Neuron (in vitro differentiated cells): ENCODE measurements at regions not wholly inside any gene's neighbourhood (a gene's known extent, or its start where the extent isn't known, plus 50 kb on each side); places are given as distances from the start of the nearest gene placed in this dataset.

Source experiments
- H2AFZ ChIP-seq: one replicate; pipeline ENCODE4 v1.6.1; 2013; ENCODE audit warnings: low read depth, mild to moderate bottlenecking, inconsistent platforms, low read length, moderate library complexity
- H3K27me3 ChIP-seq: one replicate; pipeline ENCODE4 v1.6.1; 2013; ENCODE audit warnings: low read length; ENCODE audit not compliant: insufficient read depth
- H3K36me3 ChIP-seq: one replicate; pipeline ENCODE4 v1.6.1; 2013; ENCODE audit warnings: low read length; ENCODE audit not compliant: insufficient read depth
- H3K4me1 ChIP-seq: one replicate; pipeline ENCODE4 v1.6.1; 2013; ENCODE audit warnings: low read length; ENCODE audit not compliant: insufficient read depth
- H3K4me3 ChIP-seq: 2 replicates; pipeline ENCODE4 v1.5.1; 2013; ENCODE audit warnings: mild to moderate bottlenecking, low read length, moderate library complexity
- H3K9me3 ChIP-seq: one replicate; pipeline ENCODE4 v1.6.1; 2013; ENCODE audit warnings: low read length

DNA sequence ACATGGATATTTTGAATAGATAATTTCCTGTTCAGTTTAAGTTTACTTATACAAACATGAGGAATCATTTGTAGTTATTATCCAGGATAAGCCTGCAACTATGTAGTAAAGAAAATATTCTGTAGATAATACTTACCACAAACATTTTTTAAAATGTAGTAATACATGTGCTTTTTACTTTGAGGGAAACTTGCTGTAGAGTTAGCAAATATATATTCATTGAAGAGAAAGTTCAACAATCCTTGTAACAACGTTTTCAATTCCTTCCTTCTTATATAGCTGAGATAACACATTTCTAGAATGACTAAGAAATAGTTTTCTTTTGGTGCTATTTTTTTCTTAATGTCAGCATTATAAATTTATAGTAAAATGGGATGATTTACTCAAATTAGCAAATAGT lies 664.6 kb upstream of the ADAMTS5 start:
- H3K4me3 ChIP-seq, result no peak overlapping the region
- H3K4me1 ChIP-seq, result no peaks in the 10 kb centered on the region
- H3K27me3 ChIP-seq, result no peaks in the 10 kb centered on the region
- no peaks in the 10 kb centered on the region for H3K36me3 ChIP-seq
- H2AFZ ChIP-seq, result no peak overlapping the region
- H3K9me3 ChIP-seq, result no peaks in the 10 kb centered on the region

DNA sequence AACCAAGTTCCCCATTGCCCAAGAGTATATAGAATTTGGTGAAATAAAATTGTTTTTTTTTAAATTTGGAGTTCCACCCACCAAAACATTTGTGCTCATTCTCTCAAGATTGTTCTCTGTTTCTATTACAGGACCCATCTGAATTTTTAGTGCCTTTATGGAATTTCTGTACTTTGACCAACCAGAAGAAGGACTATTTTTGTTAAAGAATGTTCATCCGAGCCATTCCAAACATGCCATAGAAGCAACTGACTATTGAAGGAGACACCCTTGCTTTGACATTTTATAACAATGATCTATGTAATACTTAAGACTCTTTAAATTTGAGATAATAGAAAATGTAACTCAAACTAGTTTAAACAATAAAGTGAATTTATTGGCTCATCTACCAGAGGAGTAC lies 655.7 kb upstream of the ADAMTS5 start:
- Histone ChIP-seq H3K4me1 (no peaks in the 10 kb centered on the region), H3K4me3 (no peak overlapping the region), H2AFZ (no peak overlapping the region), H3K27me3 (no peaks in the 10 kb centered on the region), H3K9me3 (no peaks in the 10 kb centered on the region), H3K36me3 (no peaks in the 10 kb centered on the region)

DNA sequence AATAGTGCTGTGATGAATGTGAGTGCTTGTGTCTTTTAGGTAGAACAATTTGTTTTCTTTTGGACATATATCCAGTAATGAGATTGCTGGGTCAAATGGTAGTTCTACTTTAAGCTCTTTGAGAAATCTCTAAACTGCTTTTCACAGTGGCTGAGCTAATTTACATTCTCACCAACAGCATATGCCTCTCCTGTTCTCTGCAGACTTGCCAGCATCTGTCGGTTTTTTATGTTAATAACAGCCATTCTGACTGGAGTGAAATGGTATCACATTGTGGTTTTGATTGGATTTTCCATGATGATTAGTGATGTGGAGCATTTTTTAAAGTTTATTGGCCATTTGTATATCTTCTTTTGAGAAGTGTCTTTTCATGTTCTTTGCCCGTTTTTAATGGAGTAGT lies 647.3 kb upstream of the ADAMTS5 start:
- no peak overlapping the region for H3K4me3 ChIP-seq
- H3K9me3 ChIP-seq, result no peaks in the 10 kb centered on the region
- H3K27me3 ChIP-seq, result no peaks in the 10 kb centered on the region
- H3K36me3 ChIP-seq, result no peaks in the 10 kb centered on the region
- H3K4me1 ChIP-seq, result no peaks in the 10 kb centered on the region
- H2AFZ ChIP-seq, result no peak overlapping the region

DNA sequence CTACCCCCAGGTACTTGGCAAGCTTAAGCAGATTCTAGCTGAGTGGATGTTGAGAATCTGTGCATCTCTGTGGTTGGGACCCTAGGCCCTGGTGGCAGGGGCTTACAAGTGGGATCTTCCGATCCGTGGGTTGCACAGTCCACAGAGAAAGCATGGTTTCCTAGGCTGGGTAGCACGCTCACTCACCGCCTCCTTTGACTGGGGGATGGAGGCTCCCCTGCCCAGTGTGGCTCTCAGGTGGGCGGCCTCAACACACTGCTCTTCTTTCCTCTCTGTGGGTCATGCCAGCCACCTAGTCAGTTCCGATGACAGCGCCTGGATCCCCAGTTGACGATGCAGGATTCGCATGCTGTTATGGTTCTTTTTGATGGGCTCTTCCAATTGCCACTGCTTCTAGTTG lies 639.5 kb upstream of the ADAMTS5 start:
- no peaks in the 10 kb centered on the region for H3K27me3 ChIP-seq
- no peaks in the 10 kb centered on the region for H3K36me3 ChIP-seq
- no peak overlapping the region for H3K4me3 ChIP-seq
- H3K4me1 ChIP-seq, result no peaks in the 10 kb centered on the region
- H3K9me3 ChIP-seq, result no peaks in the 10 kb centered on the region
- H2AFZ ChIP-seq, result no peak overlapping the region

DNA sequence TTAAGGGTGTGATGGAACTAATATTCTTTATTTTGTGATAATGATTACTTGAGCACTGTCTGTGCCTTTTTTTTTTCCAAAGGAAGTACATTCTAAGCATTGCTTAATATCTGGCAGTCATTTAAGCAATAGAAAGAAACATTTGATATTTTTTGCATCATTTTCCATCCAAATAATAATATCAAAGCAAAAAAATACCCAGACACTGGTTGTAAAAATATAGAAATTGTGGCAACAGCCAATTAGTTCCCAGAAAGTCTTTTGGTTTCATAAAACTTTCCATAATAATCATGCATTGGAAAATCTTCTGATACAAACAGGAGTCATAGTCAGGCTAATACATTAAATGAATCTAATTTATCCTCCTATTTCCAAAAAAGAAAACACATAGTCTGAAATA lies 629.3 kb upstream of the ADAMTS5 start:
- no peak overlapping the region for H3K4me3 ChIP-seq
- no peak overlapping the region for H2AFZ ChIP-seq
- H3K27me3 ChIP-seq, result no peaks in the 10 kb centered on the region
- no peaks in the 10 kb centered on the region for H3K4me1 ChIP-seq
- no peaks in the 10 kb centered on the region for H3K9me3 ChIP-seq
- no peaks in the 10 kb centered on the region for H3K36me3 ChIP-seq

DNA sequence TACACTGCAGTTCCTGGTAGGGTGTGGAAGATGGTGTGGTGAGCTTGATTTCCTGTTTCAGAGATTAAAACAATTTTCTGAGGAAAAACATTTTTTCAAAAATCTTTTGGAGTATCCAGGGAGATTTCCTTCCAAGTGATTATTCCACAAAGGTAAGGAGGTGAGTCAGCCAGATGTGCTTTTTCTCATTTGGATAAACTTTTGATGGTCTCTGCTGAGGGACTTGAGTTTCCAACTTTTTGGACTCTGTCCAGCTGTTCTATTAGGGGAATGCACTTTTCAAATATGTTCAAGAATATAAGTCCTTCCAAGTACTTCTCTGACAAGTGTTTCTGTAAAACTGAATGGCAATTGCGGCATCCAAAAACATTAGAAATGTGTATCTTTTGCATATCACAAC lies 628.8 kb upstream of the ADAMTS5 start:
- Histone ChIP-seq H3K4me3 (no peak overlapping the region), H2AFZ (no peak overlapping the region), H3K36me3 (no peaks in the 10 kb centered on the region), H3K4me1 (no peaks in the 10 kb centered on the region), H3K9me3 (no peaks in the 10 kb centered on the region), H3K27me3 (no peaks in the 10 kb centered on the region)

DNA sequence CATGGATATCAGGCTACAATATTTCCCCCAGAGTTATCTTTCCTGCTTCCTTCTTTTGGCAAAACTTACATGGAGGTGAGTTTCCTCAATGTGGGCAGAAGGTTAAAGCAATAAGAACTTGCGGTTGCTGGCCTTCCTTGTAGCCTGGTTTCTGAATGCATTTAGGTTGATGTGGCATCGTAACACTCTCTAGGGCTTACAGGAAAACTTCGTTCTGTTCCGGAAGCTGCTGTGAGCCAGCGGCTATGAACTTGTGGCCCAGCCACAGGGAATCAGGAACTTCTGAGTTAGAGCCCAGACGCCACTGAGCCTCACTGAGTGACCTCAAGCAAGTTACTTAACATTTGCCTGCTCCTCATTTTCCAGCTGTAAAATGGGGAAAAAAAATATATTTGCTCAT lies 623.4 kb upstream of the ADAMTS5 start:
- Histone ChIP-seq H3K4me3 (no peak overlapping the region), H3K9me3 (no peaks in the 10 kb centered on the region), H3K36me3 (no peaks in the 10 kb centered on the region), H3K4me1 (no peaks in the 10 kb centered on the region), H2AFZ (no peak overlapping the region), H3K27me3 (no peaks in the 10 kb centered on the region)

DNA sequence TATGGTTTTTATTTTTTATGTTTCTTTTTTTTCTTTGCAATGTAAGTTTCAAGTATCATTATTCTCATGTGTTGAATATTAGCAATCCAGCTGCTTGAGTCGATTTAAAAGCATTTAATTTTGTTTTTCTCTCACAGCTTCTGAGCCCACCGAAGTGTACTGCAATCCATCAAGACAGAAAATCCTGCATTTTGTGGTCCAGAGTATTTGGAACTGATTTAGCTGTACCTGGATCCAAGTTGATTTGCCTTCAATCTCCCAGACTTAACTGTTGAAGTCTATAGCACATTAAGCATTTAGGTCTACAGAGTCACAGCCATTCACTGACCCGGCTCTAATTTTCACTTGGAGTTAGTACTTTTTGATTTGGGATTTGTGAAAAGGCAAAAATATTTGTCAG lies 622.9 kb upstream of the ADAMTS5 start:
- Histone ChIP-seq H3K27me3 (no peaks in the 10 kb centered on the region), H3K9me3 (no peaks in the 10 kb centered on the region), H3K36me3 (no peaks in the 10 kb centered on the region), H3K4me3 (no peak overlapping the region), H3K4me1 (no peaks in the 10 kb centered on the region), H2AFZ (no peak overlapping the region)

DNA sequence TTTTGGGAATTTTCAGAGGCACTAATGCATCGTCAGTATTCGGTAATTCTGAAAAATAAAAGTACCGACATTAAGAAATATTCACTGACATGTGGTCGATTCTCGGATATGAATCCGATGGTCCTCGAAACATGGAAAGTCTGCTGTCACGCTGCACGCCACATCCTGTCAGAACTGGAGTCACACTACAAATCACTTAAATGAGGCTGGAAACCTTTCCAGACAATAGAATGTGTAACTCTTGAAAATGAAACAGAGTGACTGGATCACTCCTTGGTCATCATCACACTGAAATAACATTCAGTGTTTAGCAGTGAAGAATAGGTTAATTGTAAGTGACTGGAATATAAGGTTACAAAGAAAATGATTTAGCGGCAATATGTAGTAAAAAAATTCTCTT lies 620.1 kb upstream of the ADAMTS5 start:
- H3K36me3 ChIP-seq, result no peaks in the 10 kb centered on the region
- no peaks in the 10 kb centered on the region for H3K9me3 ChIP-seq
- H3K4me3 ChIP-seq, result no peak overlapping the region
- no peaks in the 10 kb centered on the region for H3K4me1 ChIP-seq
- no peaks in the 10 kb centered on the region for H3K27me3 ChIP-seq
- H2AFZ ChIP-seq, result no peak overlapping the region

DNA sequence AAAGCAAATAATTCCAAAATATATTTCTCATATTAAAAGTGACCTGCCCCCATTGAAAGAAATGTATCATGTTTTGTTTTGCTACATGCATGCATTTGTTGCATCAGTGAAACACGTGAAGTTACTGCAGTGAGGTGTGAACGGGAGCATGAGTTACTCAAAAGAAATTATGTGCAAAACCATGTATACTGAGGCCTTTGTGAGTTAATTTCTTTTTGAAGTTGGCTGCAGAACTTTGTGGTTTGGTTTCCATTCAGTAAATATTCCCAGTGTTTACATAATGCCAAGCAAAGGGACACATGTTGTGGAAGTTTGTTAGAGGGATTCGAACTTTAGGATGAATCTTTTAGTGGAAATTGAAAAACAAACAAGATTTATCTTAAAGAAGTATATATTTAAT lies 619.4 kb upstream of the ADAMTS5 start:
- no peak overlapping the region for H3K4me3 ChIP-seq
- H3K4me1 ChIP-seq, result no peaks in the 10 kb centered on the region
- no peaks in the 10 kb centered on the region for H3K36me3 ChIP-seq
- H3K27me3 ChIP-seq, result no peaks in the 10 kb centered on the region
- H2AFZ ChIP-seq, result no peak overlapping the region
- H3K9me3 ChIP-seq, result no peaks in the 10 kb centered on the region

DNA sequence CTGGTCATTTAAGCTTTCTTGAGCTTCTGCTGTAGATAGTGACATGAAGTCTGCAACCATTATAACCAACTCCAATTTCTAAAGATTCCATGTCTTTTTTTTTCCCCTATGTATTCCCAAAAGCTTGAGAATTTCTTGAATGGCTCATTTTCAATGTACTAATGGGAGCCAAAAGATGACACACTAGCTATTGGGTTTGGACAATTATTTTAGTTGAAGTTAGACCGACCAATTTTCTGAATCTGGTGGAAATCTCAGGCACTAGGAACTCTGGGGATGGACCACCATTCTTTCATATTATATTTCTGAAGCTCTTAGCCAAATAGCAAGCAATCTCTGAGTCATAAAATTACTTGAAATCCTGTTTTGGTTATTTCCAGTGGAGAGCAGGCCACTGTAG lies 617.4 kb upstream of the ADAMTS5 start:
- no peaks in the 10 kb centered on the region for H3K4me1 ChIP-seq
- H3K36me3 ChIP-seq, result no peaks in the 10 kb centered on the region
- H3K27me3 ChIP-seq, result no peaks in the 10 kb centered on the region
- H2AFZ ChIP-seq, result no peak overlapping the region
- H3K9me3 ChIP-seq, result no peaks in the 10 kb centered on the region
- H3K4me3 ChIP-seq, result no peak overlapping the region

DNA sequence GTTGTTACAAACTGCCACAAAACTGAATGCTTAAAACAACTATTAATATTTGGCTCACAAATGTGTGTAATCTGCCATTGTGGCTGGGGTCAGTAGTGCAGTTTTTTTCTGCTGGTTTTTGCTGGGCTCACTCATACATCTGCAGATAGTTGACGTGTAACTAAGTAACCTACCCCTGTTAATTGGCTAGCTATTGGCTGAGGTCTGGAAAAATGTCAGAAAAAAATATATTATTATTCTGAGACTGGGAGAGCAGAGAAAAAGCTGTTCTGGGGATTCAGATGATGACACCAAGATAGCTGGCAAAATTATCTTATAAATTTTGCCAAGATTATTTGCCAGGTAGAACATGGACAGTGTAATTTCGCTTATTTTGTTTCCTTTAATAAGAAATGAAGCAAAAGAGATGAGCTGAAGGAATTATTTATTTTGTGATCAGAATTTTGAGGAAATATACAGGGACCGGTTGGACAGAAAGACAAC lies 616.1 kb upstream of the ADAMTS5 start:
- no peaks in the 10 kb centered on the region for H3K9me3 ChIP-seq
- no peak overlapping the region for H2AFZ ChIP-seq
- no peaks in the 10 kb centered on the region for H3K4me1 ChIP-seq
- H3K36me3 ChIP-seq, result no peaks in the 10 kb centered on the region
- H3K4me3 ChIP-seq, result no peak overlapping the region
- H3K27me3 ChIP-seq, result no peaks in the 10 kb centered on the region

DNA sequence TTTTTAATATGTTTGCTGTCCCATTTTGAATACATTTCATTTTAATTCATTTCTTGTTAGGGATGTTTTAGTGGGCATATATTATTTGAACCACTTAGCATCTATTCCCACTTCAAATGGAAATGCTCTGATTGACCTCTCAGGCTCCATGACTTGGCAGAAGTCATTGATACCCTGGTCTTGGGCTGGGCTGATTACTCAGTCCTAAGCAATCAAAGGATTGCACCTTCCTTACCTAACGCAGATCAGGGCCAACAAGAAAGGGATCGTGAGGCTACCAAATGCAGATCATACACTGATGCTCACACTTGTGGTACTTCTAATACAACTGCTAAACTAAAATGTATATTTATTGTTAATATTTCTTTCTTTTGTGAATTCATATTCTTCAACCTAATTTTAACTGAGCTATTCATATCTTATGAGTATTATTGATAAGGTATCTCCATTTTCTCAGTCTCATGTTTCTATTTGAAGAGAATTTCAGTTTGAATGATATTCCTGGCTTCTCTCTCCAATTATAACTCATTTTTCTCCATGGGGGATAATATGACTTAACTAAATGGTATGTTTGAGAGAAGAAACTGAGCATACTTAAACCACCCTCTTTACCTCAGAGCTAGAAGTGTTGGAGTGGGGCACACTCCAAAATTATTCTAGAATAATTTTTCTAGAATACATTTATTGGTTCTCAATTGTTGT lies 615.5 kb upstream of the ADAMTS5 start:
- Histone ChIP-seq H3K9me3 (no peaks in the 10 kb centered on the region), H3K4me1 (no peaks in the 10 kb centered on the region), H3K27me3 (no peaks in the 10 kb centered on the region), H3K4me3 (no peak overlapping the region), H3K36me3 (no peaks in the 10 kb centered on the region), H2AFZ (no peak overlapping the region)

DNA sequence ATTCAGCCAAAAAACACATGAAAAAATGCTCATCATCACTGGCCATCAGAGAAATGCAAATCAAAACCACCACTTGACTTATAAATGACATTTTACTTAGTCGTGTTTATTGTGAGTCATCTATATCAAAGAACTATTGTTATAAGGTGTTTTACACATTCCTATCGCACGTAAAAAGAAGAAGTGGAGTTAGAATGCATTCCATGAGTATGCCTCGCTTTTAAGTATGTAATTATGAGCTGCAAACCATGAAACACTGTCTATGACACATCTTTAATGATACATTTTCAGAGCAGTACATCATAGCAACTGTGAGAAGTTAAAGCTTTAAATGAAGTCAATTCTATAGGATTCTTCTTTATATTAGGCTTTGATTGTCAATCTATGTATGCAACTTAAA lies 614.3 kb upstream of the ADAMTS5 start:
- no peaks in the 10 kb centered on the region for H3K27me3 ChIP-seq
- no peaks in the 10 kb centered on the region for H3K36me3 ChIP-seq
- H2AFZ ChIP-seq, result no peak overlapping the region
- H3K4me1 ChIP-seq, result no peaks in the 10 kb centered on the region
- no peak overlapping the region for H3K4me3 ChIP-seq
- no peaks in the 10 kb centered on the region for H3K9me3 ChIP-seq
